Amniotic epithelial cell (primary cell): ENCODE measurements at regions not wholly inside any gene's neighbourhood (a gene's known extent, or its start where the extent isn't known, plus 50 kb on each side); places are given as distances from the start of the nearest gene placed in this dataset.

Source experiments
- DNase-seq: peaks from one replicate; pipeline ENCODE4 v3.0.0-alpha.2; 2010; ENCODE audit warnings: low read depth

GRCh38 chr7:8379264-8379663, 54.1 kb upstream of the NXPH1 start:
- no peak for DNase-seq

GRCh38 chr7:8380130-8380529, 53.3 kb upstream of the NXPH1 start:
- no peak for DNase-seq

GRCh38 chr7:8382004-8382730, 51.2 kb upstream of the NXPH1 start:
- DNase-seq = no peak
